ENCODE measurements at regions not wholly inside any gene's neighbourhood (a gene's known extent, or its start where the extent isn't known, plus 50 kb on each side); places are given as distances from the start of the nearest gene placed in this dataset.

DNA sequence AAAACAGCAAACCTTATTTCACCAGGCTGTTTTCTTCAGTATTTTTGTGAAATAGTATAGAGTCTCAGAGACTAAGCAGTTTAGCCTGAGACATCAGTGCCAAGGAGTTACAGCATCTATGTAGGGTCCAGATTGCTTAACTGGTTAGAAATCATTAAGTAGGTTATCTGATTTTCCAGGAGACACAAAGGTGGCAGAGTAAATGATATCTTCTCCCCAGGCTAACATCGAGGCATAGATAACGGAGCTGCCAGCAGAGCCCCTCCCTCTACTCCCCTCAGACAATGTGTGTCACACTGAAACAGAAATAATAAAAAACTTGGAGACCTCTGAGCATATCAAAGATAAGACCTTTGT is 473.0 kb upstream of the CITED2 start:
- H3K27me3 ChIP-seq (ENCODE audit: control insufficient read depth, insufficient read depth, low read length), result no peaks in the 10 kb centered on the region
- H3K36me3 ChIP-seq (ENCODE audit: control insufficient read depth, insufficient read depth, low read length), result no peaks in the 10 kb centered on the region
- peaks cover 4% of the 10 kb centered on the region; the same call in 1 of the 2 replicates for H3K9me3 ChIP-seq (ENCODE audit: control insufficient read depth, insufficient read depth, low read depth, low read length)
- peaks cover 13% of the 10 kb centered on the region for H3K4me1 ChIP-seq (ENCODE audit: control insufficient read depth, insufficient read depth, low read length)
- no peak overlapping the region for H3K9ac ChIP-seq (ENCODE audit: low read length)
- H3K27ac ChIP-seq (ENCODE audit: low read depth, low read length), result no peak overlapping the region
- no peak overlapping the region for H3K4me3 ChIP-seq (ENCODE audit: low read depth, low read length)

DNA sequence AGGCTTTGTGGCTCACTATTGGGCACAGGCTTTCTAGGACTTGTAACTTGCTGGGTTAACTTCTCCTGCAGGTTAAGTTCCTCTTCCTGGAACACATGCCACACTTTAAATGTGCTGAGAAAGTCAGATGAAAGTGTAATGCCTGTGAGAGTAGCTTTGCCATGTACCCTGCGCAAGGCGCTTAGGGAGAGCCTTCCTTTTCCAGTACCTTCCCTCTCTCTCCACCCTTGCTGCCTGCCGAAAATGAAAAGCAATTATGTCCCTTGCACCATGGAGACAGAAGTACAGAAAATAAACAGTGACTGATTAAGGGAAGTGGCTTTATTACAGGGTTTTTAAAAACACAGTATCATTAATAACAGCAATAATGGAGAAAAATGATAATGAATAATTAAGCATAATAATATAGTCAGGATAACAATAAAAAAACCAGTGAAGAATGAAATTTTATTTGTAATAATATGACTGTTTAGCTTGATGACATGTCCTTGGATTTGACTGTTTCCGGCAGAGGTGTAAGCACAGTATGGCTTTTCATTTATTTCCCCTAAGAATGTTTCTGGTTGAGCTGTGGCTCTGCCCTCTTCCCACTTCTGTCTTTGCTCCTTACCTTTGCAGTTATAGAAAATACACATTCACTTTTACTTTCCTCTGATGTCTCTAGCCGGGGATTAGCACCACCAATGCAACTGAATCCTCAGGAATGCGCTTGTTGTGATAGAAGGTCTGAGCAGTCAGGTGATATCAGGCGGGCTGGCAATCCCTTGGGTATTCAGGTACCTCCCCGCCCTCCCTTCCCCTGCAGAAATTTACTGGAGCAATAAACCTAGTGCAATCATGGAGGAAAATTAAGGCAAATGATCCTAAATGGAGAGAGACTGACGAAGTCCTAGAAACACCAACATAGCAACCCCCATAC is 472.3 kb upstream of the CITED2 start:
- Histone ChIP-seq H3K27ac (ENCODE audit: low read depth, low read length) (no peak overlapping the region), H3K4me3 (ENCODE audit: low read depth, low read length) (no peak overlapping the region), H3K9me3 (ENCODE audit: control insufficient read depth, insufficient read depth, low read depth, low read length) (peaks cover 4% of the 10 kb centered on the region; the same call in 1 of the 2 replicates), H3K4me1 (ENCODE audit: control insufficient read depth, insufficient read depth, low read length) (peaks cover 13% of the 10 kb centered on the region), H3K36me3 (ENCODE audit: control insufficient read depth, insufficient read depth, low read length) (no peaks in the 10 kb centered on the region), H3K27me3 (ENCODE audit: control insufficient read depth, insufficient read depth, low read length) (no peaks in the 10 kb centered on the region), H3K9ac (ENCODE audit: low read length) (no peak overlapping the region)

DNA sequence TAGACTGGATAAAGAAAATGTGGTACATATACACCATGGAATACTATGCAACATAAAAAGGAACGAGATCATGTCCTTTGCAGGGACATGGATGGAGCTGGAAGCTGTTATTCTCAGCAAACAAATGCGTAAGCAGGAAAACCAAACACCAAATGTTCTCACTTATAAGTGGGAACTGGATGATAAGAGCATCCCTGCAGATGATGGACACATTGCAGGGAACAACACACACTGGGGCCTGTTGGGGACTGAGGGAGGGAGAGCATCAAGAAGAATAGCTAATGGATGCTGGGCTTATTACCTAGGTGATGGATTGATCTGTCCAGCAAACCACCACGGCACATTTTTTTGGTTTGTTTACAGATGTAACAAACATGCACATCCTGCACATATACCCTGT is 470.5 kb upstream of the CITED2 start:
- Histone ChIP-seq H3K4me3 (ENCODE audit: low read depth, low read length) (no peak overlapping the region), H3K27me3 (ENCODE audit: control insufficient read depth, insufficient read depth, low read length) (no peaks in the 10 kb centered on the region), H3K9me3 (ENCODE audit: control insufficient read depth, insufficient read depth, low read depth, low read length) (peaks cover 4% of the 10 kb centered on the region; the same call in 1 of the 2 replicates), H3K27ac (ENCODE audit: low read depth, low read length) (no peak overlapping the region), H3K4me1 (ENCODE audit: control insufficient read depth, insufficient read depth, low read length) (peaks cover 13% of the 10 kb centered on the region), H3K9ac (ENCODE audit: low read length) (no peak overlapping the region), H3K36me3 (ENCODE audit: control insufficient read depth, insufficient read depth, low read length) (no peaks in the 10 kb centered on the region)

DNA sequence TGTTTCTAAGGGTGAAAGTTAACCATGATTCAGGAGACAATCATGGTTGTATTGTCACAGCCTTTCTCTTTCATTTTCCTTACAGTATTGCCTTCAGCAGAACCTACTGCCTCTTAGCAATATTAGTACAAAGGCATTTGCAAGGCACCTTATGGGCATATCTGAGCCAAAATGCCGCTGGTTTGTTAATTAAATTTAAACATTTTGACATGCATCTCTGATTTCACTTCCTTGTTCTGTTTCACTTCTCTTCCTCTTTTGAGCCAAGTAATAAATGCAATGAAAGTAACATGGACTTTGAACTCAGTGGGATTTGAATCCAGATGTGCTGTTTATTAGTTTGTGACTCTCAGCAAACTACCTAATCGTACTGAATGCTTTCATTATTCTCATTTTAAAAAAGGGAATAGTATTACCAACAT is 467.4 kb upstream of the CITED2 start:
- H3K4me1 ChIP-seq (ENCODE audit: control insufficient read depth, insufficient read depth, low read length), result peaks cover 3% of the 10 kb centered on the region
- peaks cover 7% of the 10 kb centered on the region; the same call in 1 of the 2 replicates for H3K9me3 ChIP-seq (ENCODE audit: control insufficient read depth, insufficient read depth, low read depth, low read length)
- no peak overlapping the region for H3K9ac ChIP-seq (ENCODE audit: low read length)
- H3K36me3 ChIP-seq (ENCODE audit: control insufficient read depth, insufficient read depth, low read length), result no peaks in the 10 kb centered on the region
- no peak overlapping the region for H3K27ac ChIP-seq (ENCODE audit: low read depth, low read length)
- H3K4me3 ChIP-seq (ENCODE audit: low read depth, low read length), result no peak overlapping the region
- no peaks in the 10 kb centered on the region for H3K27me3 ChIP-seq (ENCODE audit: control insufficient read depth, insufficient read depth, low read length)

DNA sequence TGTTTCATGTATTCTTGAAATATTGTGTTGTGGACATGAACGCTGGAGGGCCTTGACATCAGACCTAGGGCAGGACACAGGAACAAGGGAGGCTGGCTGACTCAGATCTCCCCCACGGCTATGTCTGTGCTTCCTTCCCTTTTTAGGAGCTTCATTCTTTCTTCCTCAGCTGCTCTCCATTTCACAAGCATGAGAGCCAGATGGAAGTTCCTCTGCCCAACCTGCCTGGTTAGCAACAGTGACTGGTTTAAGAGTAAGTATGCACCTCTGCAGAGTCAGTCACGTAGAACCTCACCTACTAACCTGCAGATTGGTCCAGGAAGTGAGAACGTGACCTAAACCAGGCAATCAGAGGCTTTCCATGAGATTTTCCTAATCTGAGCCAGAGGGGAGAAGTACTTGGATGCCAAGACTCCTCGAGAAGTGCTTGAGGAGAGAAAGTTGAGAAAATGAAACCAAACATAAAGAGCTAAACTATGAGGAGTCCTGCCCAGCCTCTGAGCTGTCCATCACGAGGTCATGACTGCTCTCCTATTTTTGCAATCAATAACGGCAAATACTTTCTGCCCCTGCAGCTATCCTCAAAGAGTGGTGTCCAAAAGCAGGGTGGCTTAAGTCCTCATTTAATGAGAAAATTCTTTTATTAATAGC is 465.2 kb upstream of the CITED2 start:
- Histone ChIP-seq H3K9ac (ENCODE audit: low read length) (no peak overlapping the region), H3K27ac (ENCODE audit: low read depth, low read length) (no peak overlapping the region), H3K9me3 (ENCODE audit: control insufficient read depth, insufficient read depth, low read depth, low read length) (peaks cover 7% of the 10 kb centered on the region; the same call in 1 of the 2 replicates), H3K4me3 (ENCODE audit: low read depth, low read length) (no peak overlapping the region), H3K36me3 (ENCODE audit: control insufficient read depth, insufficient read depth, low read length) (no peaks in the 10 kb centered on the region), H3K27me3 (ENCODE audit: control insufficient read depth, insufficient read depth, low read length) (no peaks in the 10 kb centered on the region), H3K4me1 (ENCODE audit: control insufficient read depth, insufficient read depth, low read length) (no peaks in the 10 kb centered on the region)

DNA sequence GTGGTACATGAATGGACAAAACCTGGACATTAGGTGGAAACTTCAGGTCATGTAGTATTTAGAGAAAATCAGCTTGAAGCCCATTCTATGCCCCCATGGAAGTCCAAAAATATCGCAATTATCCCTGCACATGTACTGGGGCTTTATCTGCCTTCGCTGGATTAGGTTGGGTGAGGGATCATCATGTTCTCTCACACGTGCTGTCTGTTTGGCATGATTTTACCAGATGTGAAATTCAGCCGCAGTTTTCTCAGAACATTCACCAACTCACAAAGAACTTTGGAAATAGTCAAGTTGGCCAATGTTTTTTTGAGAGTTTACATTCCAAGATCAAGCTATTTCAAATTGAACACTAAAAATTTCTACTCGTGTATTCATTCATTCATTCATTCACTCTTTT is 459.8 kb upstream of the CITED2 start:
- Histone ChIP-seq H3K36me3 (ENCODE audit: control insufficient read depth, insufficient read depth, low read length) (no peaks in the 10 kb centered on the region), H3K27me3 (ENCODE audit: control insufficient read depth, insufficient read depth, low read length) (no peaks in the 10 kb centered on the region), H3K4me3 (ENCODE audit: low read depth, low read length) (no peak overlapping the region), H3K9me3 (ENCODE audit: control insufficient read depth, insufficient read depth, low read depth, low read length) (peaks cover 4% of the 10 kb centered on the region; the same call in 1 of the 2 replicates), H3K4me1 (ENCODE audit: control insufficient read depth, insufficient read depth, low read length) (no peaks in the 10 kb centered on the region), H3K9ac (ENCODE audit: low read length) (no peak overlapping the region), H3K27ac (ENCODE audit: low read depth, low read length) (no peak overlapping the region)

DNA sequence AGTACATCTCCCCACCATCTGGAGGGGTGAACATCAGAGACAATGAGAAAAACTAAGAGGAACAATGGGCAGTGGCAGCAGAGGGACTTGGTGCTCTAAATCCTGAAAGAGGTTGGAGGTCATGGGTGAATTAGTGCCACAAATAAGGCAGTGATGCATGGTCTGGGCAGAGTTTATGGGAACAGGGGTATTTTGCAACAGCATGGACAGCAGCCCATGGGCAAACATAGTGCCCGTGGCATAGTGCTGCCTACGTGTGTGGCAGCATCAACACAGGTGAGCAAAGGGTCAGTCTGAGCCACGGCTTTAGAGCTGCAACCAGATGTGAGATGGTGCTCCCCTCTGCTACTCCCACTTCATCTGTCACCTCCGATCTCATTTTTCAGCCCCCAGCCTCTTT is 459.1 kb upstream of the CITED2 start:
- Histone ChIP-seq H3K9me3 (ENCODE audit: control insufficient read depth, insufficient read depth, low read depth, low read length) (no peaks in the 10 kb centered on the region), H3K4me1 (ENCODE audit: control insufficient read depth, insufficient read depth, low read length) (no peaks in the 10 kb centered on the region), H3K27ac (ENCODE audit: low read depth, low read length) (no peak overlapping the region), H3K4me3 (ENCODE audit: low read depth, low read length) (no peak overlapping the region), H3K9ac (ENCODE audit: low read length) (no peak overlapping the region), H3K27me3 (ENCODE audit: control insufficient read depth, insufficient read depth, low read length) (no peaks in the 10 kb centered on the region), H3K36me3 (ENCODE audit: control insufficient read depth, insufficient read depth, low read length) (no peaks in the 10 kb centered on the region)

DNA sequence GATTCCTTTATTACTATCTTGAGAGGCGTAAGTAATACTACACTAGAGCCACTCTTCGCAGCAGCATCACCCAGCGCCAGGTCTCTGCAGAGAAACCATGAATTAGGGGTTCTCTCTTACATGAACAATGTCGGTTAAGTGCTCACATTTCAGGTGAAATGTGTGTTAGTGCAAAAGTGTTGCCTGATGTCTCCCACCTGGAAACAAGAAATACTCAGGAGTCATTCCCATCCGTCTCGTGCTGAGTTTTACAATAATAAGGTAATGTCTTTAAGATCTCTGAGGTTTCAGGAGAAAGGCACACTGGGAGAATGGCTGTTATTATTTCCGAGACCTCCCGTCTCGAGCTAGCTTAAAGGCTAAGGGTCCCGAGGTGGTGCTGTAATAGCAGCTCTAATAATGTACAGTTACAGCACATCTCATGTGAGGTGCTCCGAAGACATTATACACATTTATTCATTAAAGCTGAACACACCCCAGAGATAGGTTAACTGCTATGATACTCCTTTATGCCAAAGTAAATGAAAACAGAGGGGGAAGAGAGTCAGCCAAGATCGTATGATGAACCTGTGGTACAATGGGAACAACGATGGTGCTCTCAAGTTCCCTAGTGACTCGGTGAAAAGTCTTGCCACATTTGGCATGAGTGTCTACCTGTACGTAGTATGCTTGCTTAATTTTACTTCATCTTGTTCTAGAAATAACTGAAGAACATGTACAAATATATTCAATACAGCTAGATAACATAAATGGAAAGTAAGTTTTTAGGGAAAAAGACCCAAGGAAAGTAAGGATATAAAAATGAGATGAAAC is 458.3 kb upstream of the CITED2 start:
- Histone ChIP-seq H3K27ac (ENCODE audit: low read depth, low read length) (no peak overlapping the region), H3K9ac (ENCODE audit: low read length) (no peak overlapping the region), H3K4me1 (ENCODE audit: control insufficient read depth, insufficient read depth, low read length) (no peaks in the 10 kb centered on the region), H3K4me3 (ENCODE audit: low read depth, low read length) (no peak overlapping the region), H3K36me3 (ENCODE audit: control insufficient read depth, insufficient read depth, low read length) (no peaks in the 10 kb centered on the region), H3K9me3 (ENCODE audit: control insufficient read depth, insufficient read depth, low read depth, low read length) (no peaks in the 10 kb centered on the region), H3K27me3 (ENCODE audit: control insufficient read depth, insufficient read depth, low read length) (no peaks in the 10 kb centered on the region)

DNA sequence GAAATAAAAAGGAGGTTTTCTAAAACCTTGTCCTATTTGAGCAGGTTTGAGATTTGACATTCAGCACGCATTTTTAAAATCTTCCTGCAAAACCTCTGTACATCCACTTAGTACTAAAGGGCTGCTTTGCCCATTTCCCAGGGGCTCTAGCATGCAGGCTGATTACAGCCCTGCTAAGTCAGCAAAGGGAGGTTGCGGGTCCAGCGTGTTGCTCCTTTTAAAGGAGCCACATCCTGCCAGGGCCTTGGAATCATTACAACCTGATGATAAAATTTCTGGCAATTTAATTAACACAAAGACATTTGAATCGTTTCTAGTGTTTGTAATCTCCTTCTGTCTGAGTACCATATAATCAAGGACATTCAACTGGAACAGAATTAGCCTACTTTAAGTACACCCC is 455.1 kb upstream of the CITED2 start:
- H3K4me3 ChIP-seq (ENCODE audit: low read depth, low read length), result no peak overlapping the region
- H3K4me1 ChIP-seq (ENCODE audit: control insufficient read depth, insufficient read depth, low read length), result no peaks in the 10 kb centered on the region
- H3K36me3 ChIP-seq (ENCODE audit: control insufficient read depth, insufficient read depth, low read length), result no peaks in the 10 kb centered on the region
- H3K9ac ChIP-seq (ENCODE audit: low read length), result no peak overlapping the region
- H3K27me3 ChIP-seq (ENCODE audit: control insufficient read depth, insufficient read depth, low read length), result no peaks in the 10 kb centered on the region
- no peak overlapping the region for H3K27ac ChIP-seq (ENCODE audit: low read depth, low read length)
- no peaks in the 10 kb centered on the region for H3K9me3 ChIP-seq (ENCODE audit: control insufficient read depth, insufficient read depth, low read depth, low read length)

DNA sequence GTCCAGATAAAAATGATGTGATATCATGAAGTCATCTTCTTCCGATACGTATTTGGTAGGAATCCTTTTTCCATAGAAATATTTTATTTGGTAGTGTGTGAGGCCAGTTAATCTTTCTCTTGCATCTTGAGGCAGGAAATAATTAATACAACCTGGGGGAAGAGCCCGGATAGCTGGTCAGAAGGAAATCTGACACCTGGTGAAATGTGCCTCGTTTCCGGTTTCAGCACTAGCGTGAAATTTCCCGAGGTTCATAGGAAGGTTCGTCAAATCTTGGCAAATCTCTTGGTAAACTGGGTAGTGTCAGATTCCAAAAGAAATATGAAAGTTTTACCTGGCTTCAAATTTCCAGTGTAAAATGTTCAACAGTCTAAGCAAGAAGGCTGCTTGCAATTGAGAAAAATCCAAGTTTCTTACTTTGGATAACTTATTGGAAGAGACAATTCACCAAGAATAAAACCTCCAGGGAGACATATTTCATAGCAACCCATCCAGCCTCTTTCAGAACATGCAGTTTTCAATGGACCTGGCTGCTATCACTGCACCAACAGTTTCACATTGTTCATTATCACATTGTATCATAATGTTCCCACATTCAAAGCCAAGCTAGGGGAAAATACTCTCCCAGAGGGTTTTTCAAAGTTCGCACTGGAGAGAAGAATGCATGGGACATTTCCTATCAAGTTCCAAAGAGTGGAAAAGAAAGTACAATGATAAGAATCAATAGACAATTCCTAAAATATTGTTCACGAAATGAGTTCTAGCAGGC is 454.5 kb upstream of the CITED2 start:
- Histone ChIP-seq H3K4me1 (ENCODE audit: control insufficient read depth, insufficient read depth, low read length) (no peaks in the 10 kb centered on the region), H3K9ac (ENCODE audit: low read length) (no peak overlapping the region), H3K27ac (ENCODE audit: low read depth, low read length) (no peak overlapping the region), H3K4me3 (ENCODE audit: low read depth, low read length) (no peak overlapping the region), H3K27me3 (ENCODE audit: control insufficient read depth, insufficient read depth, low read length) (no peaks in the 10 kb centered on the region), H3K36me3 (ENCODE audit: control insufficient read depth, insufficient read depth, low read length) (no peaks in the 10 kb centered on the region), H3K9me3 (ENCODE audit: control insufficient read depth, insufficient read depth, low read depth, low read length) (no peaks in the 10 kb centered on the region)
